ENCODE measurements at regions not wholly inside any gene's neighbourhood (a gene's known extent, or its start where the extent isn't known, plus 50 kb on each side); places are given as distances from the start of the nearest gene placed in this dataset.

DNA sequence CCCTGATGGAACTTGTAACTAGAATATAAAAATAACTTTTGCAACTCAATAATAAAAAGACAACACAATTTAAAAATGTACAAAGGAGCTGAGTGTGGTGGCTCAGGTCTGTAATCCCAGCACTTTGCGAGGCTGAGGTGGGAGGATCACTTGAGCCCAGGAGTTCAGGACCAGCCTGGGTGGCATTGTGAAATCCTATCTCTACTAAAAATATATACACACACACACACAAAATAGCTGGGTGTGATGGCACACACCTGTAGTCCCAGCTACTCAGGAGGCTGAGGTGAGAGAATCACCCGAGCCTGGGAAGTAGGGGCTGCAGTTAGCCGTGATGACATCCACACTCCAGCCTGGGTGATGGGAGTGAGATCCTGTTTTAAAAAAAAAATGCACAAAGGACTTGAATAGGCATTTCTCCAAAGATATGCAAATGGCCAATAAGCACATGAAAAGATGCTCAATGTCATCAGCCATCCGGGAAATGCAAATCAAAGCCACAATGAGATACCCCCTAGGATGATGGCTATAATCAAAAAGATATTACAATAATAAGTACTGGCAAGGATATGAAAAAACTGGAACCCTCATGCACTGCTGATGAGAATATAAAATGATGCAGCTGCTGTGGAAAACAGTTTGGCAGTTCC is 59.8 kb upstream of the SEPTIN5 start:
- no peak overlapping the region for H3K4me3 ChIP-seq (ENCODE audit: low read depth, low read length)
- H3K27ac ChIP-seq (ENCODE audit: extremely low read depth, low read depth, low read length): no peak overlapping the region
- H3K36me3 ChIP-seq (ENCODE audit: control insufficient read depth in 2 of 2, insufficient read depth in 1 of 2, low read length in 2 of 2): no peaks in the 10 kb centered on the region
- H3K4me1 ChIP-seq (ENCODE audit: control insufficient read depth, insufficient read depth, low read length): no peaks in the 10 kb centered on the region
- POLR2A ChIA-PET: no interaction called here
- no peaks in the 10 kb centered on the region for H3K9me3 ChIP-seq (ENCODE audit: control insufficient read depth, insufficient read depth, low read depth, low read length)
- TF ChIP-seq SP3 (tag by site-specific recombination; IDR thresholded peaks at IDR 0.05) (no peak), ZNF473 (tag by site-specific recombination; IDR thresholded peaks at IDR 0.05) (no peak)
- CTCF ChIA-PET: interaction anchor here (1.0 kb wide), 1 partner anchor 55 kb away, joined by 5 read pairs; no protein-coding TSS in a partner anchor

DNA sequence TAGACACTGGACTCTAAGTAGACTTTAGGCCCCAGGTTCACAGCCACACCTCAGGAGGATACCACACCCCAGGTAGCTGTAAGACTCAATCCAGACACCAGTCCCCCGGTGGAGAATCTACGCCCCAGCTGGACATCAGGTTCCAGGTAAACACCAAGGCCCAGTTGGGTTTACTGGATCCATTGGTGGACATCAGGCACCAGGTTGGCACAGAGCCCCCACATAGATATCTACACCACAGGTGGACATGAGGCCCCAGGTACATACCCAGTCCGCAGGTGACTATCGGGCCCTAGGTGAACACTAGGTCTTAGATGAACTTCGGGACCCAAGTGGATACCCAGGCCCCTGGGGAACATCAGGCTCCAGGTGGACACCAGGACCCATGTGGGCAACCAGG is 58.9 kb upstream of the SEPTIN5 start:
- ChIA-PET CTCF (no interaction called here), POLR2A (no interaction called here)
- TF ChIP-seq ZNF426 (tag by site-specific recombination; IDR thresholded peaks at IDR 0.05) (no peak), ZNF223 (tag by site-specific recombination; IDR thresholded peaks at IDR 0.05) (no peak), ZNF521 (tag by site-specific recombination; IDR thresholded peaks at IDR 0.05) (no peak), ZNF391 (tag by site-specific recombination; IDR thresholded peaks at IDR 0.05; ENCODE audit: borderline replicate concordance, low read depth) (no peak), ZNF132 (tag by site-specific recombination; IDR thresholded peaks at IDR 0.05; ENCODE audit: borderline replicate concordance) (no peak), ZNF473 (tag by site-specific recombination; IDR thresholded peaks at IDR 0.05) (no peak)
- TF ChIP-seq, protein P1, sequence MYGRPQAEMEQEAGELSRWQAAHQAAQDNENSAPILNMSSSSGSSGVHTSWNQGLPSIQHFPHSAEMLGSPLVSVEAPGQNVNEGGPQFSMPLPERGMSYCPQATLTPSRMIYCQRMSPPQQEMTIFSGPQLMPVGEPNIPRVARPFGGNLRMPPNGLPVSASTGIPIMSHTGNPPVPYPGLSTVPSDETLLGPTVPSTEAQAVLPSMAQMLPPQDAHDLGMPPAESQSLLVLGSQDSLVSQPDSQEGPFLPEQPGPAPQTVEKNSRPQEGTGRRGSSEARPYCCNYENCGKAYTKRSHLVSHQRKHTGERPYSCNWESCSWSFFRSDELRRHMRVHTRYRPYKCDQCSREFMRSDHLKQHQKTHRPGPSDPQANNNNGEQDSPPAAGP (tag by site-specific recombination; IDR thresholded peaks at IDR 0.05): no peak
- TF ChIP-seq, protein P2, sequence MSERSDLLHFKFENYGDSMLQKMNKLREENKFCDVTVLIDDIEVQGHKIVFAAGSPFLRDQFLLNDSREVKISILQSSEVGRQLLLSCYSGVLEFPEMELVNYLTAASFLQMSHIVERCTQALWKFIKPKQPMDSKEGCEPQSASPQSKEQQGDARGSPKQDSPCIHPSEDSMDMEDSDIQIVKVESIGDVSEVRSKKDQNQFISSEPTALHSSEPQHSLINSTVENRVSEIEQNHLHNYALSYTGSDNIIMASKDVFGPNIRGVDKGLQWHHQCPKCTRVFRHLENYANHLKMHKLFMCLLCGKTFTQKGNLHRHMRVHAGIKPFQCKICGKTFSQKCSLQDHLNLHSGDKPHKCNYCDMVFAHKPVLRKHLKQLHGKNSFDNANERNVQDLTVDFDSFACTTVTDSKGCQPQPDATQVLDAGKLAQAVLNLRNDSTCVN (tag by site-specific recombination; optimal IDR thresholded peaks at IDR 0.05): no peak
- TF ChIP-seq, protein P3, sequence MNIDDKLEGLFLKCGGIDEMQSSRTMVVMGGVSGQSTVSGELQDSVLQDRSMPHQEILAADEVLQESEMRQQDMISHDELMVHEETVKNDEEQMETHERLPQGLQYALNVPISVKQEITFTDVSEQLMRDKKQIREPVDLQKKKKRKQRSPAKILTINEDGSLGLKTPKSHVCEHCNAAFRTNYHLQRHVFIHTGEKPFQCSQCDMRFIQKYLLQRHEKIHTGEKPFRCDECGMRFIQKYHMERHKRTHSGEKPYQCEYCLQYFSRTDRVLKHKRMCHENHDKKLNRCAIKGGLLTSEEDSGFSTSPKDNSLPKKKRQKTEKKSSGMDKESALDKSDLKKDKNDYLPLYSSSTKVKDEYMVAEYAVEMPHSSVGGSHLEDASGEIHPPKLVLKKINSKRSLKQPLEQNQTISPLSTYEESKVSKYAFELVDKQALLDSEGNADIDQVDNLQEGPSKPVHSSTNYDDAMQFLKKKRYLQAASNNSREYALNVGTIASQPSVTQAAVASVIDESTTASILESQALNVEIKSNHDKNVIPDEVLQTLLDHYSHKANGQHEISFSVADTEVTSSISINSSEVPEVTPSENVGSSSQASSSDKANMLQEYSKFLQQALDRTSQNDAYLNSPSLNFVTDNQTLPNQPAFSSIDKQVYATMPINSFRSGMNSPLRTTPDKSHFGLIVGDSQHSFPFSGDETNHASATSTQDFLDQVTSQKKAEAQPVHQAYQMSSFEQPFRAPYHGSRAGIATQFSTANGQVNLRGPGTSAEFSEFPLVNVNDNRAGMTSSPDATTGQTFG (tag by site-specific recombination; IDR thresholded peaks at IDR 0.05; ENCODE audit: borderline replicate concordance): no peak
- TF ChIP-seq, protein P4, sequence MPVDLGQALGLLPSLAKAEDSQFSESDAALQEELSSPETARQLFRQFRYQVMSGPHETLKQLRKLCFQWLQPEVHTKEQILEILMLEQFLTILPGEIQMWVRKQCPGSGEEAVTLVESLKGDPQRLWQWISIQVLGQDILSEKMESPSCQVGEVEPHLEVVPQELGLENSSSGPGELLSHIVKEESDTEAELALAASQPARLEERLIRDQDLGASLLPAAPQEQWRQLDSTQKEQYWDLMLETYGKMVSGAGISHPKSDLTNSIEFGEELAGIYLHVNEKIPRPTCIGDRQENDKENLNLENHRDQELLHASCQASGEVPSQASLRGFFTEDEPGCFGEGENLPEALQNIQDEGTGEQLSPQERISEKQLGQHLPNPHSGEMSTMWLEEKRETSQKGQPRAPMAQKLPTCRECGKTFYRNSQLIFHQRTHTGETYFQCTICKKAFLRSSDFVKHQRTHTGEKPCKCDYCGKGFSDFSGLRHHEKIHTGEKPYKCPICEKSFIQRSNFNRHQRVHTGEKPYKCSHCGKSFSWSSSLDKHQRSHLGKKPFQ (tag by site-specific recombination; IDR thresholded peaks at IDR 0.05): no peak
- Histone ChIP-seq H3K9me3 (ENCODE audit: control insufficient read depth, insufficient read depth, low read depth, low read length) (no peaks in the 10 kb centered on the region), H3K4me1 (ENCODE audit: control insufficient read depth, insufficient read depth, low read length) (no peaks in the 10 kb centered on the region), H3K4me3 (ENCODE audit: low read depth, low read length) (no peak overlapping the region), H3K36me3 (ENCODE audit: control insufficient read depth in 2 of 2, insufficient read depth in 1 of 2, low read length in 2 of 2) (no peaks in the 10 kb centered on the region), H3K27ac (ENCODE audit: extremely low read depth, low read depth, low read length) (no peak overlapping the region)

DNA sequence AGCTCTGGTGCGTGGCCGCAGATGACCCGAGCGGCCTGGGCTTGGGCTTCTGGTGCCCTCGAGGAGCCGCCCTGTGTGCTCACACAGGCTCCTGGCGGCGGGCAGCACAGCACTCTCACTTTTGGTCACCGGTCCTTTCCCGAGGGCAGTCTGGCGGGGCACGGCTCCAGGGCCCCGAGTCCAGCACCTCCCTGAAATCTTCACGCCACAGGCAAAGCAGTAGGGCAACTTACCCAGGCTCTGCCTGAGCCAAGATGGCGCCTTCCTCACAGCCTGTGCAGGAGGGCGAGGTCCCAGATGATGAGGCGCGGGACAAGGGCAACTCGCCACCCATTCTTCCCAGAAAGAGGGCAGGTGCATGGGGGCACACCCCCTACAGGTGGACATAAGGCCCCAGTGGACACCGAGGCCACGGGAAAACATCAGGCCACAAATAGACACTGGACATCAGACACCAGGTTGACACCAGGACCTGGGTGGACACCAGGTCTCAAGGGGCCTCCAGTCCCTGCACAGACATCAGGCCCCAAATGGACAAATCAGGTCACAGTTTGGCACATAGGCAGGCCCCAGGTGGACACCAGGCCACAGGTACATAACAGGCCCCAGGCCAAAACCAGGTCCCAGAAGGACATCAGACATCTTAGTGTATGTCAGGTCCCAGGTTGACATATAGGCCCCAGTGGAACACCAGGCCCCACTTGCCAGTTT is 57.6 kb upstream of the SEPTIN5 start:
- Histone ChIP-seq H3K4me3 (ENCODE audit: low read depth, low read length) (no peak overlapping the region), H3K9me3 (ENCODE audit: control insufficient read depth, insufficient read depth, low read depth, low read length) (no peaks in the 10 kb centered on the region), H3K4me1 (ENCODE audit: control insufficient read depth, insufficient read depth, low read length) (no peaks in the 10 kb centered on the region), H3K27ac (ENCODE audit: extremely low read depth, low read depth, low read length) (no peak overlapping the region), H3K36me3 (ENCODE audit: control insufficient read depth in 2 of 2, insufficient read depth in 1 of 2, low read length in 2 of 2) (no peaks in the 10 kb centered on the region)
- CTCF ChIA-PET: no interaction called here
- POLR2A ChIA-PET: no interaction called here
- TF ChIP-seq ZNF658 (tag by site-specific recombination; IDR thresholded peaks at IDR 0.05) (no peak), ZFP37 (tag by site-specific recombination; IDR thresholded peaks at IDR 0.05) (no peak), KLF7 (tag by site-specific recombination; IDR thresholded peaks at IDR 0.05; ENCODE audit: borderline replicate concordance) (no peak), ZNF521 (tag by site-specific recombination; IDR thresholded peaks at IDR 0.05) (no peak), ZNF830 (tag by site-specific recombination; IDR thresholded peaks at IDR 0.05; ENCODE audit: low read depth) (no peak), ZNF426 (tag by site-specific recombination; IDR thresholded peaks at IDR 0.05) (no peak), GLIS2 (tag by site-specific recombination; IDR thresholded peaks at IDR 0.05) (no peak), ZFP41 (tag by site-specific recombination; IDR thresholded peaks at IDR 0.05; ENCODE audit: borderline replicate concordance) (no peak), ZNF146 (tag by site-specific recombination; IDR thresholded peaks at IDR 0.05) (no peak), ZNF777 (tag by site-specific recombination; IDR thresholded peaks at IDR 0.05; ENCODE audit: borderline replicate concordance) (no peak), SP2 (tag by site-specific recombination; IDR thresholded peaks at IDR 0.05) (no peak), GLIS1 (tag by site-specific recombination; IDR thresholded peaks at IDR 0.05) (no peak)
- TF ChIP-seq, protein P5, sequence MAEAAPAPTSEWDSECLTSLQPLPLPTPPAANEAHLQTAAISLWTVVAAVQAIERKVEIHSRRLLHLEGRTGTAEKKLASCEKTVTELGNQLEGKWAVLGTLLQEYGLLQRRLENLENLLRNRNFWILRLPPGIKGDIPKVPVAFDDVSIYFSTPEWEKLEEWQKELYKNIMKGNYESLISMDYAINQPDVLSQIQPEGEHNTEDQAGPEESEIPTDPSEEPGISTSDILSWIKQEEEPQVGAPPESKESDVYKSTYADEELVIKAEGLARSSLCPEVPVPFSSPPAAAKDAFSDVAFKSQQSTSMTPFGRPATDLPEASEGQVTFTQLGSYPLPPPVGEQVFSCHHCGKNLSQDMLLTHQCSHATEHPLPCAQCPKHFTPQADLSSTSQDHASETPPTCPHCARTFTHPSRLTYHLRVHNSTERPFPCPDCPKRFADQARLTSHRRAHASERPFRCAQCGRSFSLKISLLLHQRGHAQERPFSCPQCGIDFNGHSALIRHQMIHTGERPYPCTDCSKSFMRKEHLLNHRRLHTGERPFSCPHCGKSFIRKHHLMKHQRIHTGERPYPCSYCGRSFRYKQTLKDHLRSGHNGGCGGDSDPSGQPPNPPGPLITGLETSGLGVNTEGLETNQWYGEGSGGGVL (tag by site-specific recombination; IDR thresholded peaks at IDR 0.05): no peak

Measured in HEK293 (cell line).